GM12891 (cell line): ENCODE measurements at regions not wholly inside any gene's neighbourhood (a gene's known extent, or its start where the extent isn't known, plus 50 kb on each side); places are given as distances from the start of the nearest gene placed in this dataset.

Source experiments
- DNase-seq: peaks from one replicate; pipeline ENCODE4 v3.0.0; 2011; ENCODE audit warnings: low spot score; ENCODE audit not compliant: insufficient read length
- FAIRE-seq: peaks from 2 replicates; lab custom pipeline; 2011; peaks lifted over from hg19 to GRCh38; lab: Jason Lieb, UNC
- PAX5 ChIP-seq: IDR thresholded peaks from 2 replicates; pipeline ENCODE4 v1.6.1; 2011; ENCODE audit warnings: low read length, moderate library complexity, mild to moderate bottlenecking; ENCODE audit not compliant: insufficient read depth, severe bottlenecking
- POLR2A ChIP-seq: IDR thresholded peaks from 2 replicates; pipeline ENCODE4 v1.6.1; 2011; ENCODE audit warnings: low read depth, low read length, control low read depth
- POLR2AphosphoS5 ChIP-seq: IDR thresholded peaks from 2 replicates; pipeline ENCODE4 v1.6.1; 2011; ENCODE audit warnings: low read depth, low read length, control low read depth
- POU2F2 ChIP-seq: IDR thresholded peaks from 2 replicates; pipeline ENCODE4 v1.6.1; 2011; ENCODE audit warnings: low read depth, mild to moderate bottlenecking, control low read depth, low read length, moderate library complexity
- SPI1 ChIP-seq: IDR thresholded peaks from 2 replicates; pipeline ENCODE4 v1.6.1; 2011; ENCODE audit warnings: low read depth, low read length, control low read depth
- TAF1 ChIP-seq: IDR thresholded peaks from 2 replicates; pipeline ENCODE4 v1.6.1; 2011; ENCODE audit warnings: low read depth, low read length, control low read depth

DNA sequence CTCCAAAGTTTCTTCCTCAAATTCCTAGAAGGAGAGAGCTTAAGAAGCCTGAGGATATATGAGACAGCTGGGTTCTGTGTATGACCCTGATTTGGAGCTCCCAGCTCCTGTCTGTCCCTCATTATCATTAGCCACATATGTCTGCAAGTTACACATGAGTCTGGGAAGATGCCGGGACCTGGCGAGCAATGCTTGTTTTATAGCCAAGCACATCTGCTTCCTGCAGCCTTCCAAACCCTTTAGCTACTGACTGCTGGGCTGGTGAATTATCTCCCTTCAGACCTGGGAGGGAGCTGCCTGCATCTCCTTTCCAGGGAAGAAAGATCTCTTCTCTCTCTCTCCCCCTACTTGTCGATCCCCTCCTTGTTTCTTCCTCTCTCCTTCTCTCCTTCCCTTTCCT, 556.7 kb upstream of the BOD1L1 start:
- DNase-seq: no peak
- TF ChIP-seq POLR2AphosphoS5 (no peak), PAX5 (no peak), SPI1 (no peak), POLR2A (no peak), POU2F2 (no peak), TAF1 (no peak)
- FAIRE-seq: no peak

DNA sequence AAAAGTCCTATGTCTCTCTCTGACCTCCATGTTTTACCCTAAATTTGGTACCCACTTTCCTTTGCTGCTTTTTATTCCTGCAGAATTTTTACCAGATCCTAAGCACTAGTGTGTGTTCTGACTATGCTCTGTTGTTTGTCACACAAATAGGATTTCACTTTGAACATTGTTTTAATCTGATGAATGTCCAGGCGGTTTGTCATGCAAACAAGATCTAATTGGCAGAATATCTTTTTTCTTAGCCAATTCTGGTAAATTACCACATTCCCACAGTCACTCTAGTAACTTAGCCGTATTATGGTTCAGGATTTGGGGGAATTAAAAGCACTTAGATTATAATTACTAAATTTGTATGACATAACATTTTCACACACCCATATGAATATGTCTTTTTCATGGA, 557.2 kb upstream of the BOD1L1 start:
- no peak for FAIRE-seq

DNA sequence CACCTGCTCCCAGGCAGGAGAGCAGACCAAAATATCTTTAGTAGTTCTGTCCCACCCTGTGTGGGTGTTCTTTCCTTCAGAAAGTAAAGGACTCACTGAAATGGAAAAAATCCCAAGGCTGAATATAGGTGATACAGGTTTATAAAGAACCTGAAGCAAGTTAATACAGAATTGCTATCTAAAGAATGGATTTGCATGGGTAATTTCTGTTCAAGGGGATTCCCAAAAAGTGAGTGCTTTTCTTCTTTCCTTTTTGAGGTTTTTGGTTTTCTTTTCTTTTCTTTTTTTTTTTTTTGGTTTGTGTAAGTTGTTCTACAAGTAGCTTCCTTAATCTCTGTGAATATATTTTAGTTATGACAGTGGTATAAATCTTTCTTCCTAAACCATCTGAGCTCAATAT, 560.7 kb upstream of the BOD1L1 start:
- TF ChIP-seq POLR2A: no peak
- no peak for TF ChIP-seq SPI1
- TF ChIP-seq POLR2AphosphoS5: no peak
- no peak for TF ChIP-seq TAF1
- TF ChIP-seq PAX5: no peak
- no peak for TF ChIP-seq POU2F2
- FAIRE-seq (no peak), DNase-seq (no peak)

More for the DNA sequence above, 557.2 kb upstream of the BOD1L1 start:
- no peak for DNase-seq
- TF ChIP-seq SPI1 (no peak), PAX5 (no peak), TAF1 (no peak), POU2F2 (no peak), POLR2AphosphoS5 (no peak), POLR2A (no peak)

DNA sequence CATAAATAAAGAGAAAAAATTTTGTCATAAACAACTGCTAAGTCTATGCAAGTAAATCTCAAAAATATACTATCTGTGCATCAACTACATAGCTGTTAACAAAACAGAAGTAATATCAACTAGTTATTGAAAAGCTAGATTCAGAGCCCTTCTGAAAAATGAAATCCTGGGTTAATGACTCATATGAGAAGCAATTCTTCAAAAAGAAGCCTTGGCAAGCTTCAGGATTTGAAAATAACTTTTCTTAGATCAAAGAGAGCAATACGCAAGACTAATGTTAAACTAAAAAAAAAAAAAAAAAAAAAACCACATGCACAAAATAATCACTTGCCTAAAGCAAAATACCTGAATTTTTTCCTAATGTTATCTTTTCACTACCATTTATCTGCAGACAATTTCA, 566.1 kb upstream of the BOD1L1 start:
- DNase-seq (no peak), FAIRE-seq (no peak)
- no peak for TF ChIP-seq SPI1
- TF ChIP-seq PAX5: no peak
- TF ChIP-seq POU2F2: no peak
- no peak for TF ChIP-seq TAF1
- no peak for TF ChIP-seq POLR2AphosphoS5
- no peak for TF ChIP-seq POLR2A

DNA sequence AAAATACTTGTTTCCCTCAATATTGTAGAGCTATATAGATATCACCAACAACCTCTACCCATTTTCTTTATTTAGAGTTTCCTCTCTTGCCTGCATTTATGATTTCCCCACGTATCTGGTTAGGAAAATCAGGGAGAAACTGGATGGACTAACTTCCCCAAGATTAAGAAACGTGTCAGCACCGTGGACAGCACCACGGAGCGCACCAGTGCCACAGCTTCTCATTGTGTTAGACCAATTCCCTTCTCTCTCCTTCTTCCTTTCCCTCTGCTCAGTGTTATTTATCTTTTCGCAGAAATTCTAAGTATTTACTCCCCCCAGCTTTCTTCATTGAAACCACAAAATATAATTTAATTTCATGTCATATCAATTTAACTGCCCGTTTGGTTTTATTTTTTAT, 568.6 kb upstream of the BOD1L1 start:
- TF ChIP-seq PAX5: no peak
- no peak for TF ChIP-seq POU2F2
- no peak for TF ChIP-seq POLR2A
- TF ChIP-seq TAF1: no peak
- no peak for TF ChIP-seq SPI1
- TF ChIP-seq POLR2AphosphoS5: no peak
- DNase-seq (no peak), FAIRE-seq (no peak)

DNA sequence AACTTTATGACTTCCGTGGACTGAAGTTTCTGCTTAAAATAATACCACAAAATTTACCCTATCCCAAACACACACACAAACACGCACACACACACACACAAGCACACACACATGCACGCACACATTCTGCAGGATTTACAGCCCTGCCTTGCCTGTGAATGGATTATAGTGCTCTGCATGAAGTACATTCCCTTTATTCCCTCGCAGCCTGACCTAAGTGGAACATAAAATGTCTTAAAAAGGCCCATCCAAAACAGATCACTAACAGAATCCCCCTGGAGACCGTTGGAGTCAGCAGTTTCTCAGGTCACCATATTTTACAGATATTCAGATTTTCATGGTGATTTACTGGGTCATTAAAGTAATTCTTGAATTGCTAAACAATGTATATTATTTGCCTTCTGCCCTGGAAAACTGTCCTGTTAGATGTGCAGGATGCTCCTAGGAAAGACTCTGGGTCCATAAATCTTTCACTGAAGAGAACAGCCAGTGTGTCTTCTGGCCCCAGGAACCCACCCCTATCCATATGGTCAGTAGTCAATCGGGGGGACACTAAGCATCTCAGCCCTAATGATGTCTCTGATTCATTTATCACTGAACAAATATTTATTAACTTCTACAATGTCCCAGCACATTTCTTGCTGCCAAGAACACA, 587.7 kb upstream of the BOD1L1 start:
- TF ChIP-seq POLR2A (no peak), PAX5 (no peak), POU2F2 (no peak)
- DNase-seq (no peak), FAIRE-seq (no peak)

DNA sequence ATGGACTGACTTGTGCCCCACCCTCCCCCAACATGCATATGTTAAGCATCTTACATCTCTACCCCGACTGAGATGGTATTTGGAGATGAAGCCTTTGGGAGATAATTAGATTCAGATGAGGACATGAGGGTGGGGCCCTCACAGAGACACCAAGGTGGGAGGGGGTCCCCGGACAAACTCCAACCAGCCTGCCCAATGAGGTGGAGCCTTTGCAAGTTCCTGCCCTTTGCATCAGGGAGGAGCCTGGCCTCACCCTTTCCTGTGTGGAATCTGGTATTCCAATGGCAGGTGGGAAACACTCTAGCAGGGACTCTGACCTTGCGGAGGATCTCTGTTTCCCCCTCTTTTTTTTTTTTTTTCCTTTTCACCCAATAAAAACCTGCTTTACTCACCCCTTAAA, 589.9 kb upstream of the BOD1L1 start:
- DNase-seq (no peak), FAIRE-seq (no peak)
- TF ChIP-seq SPI1 (no peak), POU2F2 (no peak), TAF1 (no peak), PAX5 (no peak), POLR2A (no peak), POLR2AphosphoS5 (no peak)

DNA sequence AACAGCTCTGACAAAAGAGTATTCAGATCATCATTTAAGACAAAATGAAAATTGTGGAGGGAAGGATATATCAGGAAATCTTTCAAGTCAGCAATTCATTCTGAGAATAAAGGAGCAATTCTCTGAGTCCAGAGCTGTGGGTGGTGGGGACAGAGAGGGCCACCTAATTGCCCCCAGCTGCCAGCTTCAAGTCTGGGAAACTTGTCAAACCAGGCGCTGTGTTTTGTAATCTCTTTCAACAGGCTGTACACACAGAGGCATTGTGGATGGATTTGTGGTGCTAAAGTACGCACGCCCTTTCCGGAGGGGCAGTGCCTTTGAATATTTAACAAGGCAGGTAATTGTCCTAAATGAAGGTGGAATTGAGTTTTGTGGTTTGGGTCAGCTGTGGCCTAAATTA, 591.1 kb upstream of the BOD1L1 start:
- TF ChIP-seq POLR2AphosphoS5 (no peak), PAX5 (no peak)
- DNase-seq: no peak
- no peak for FAIRE-seq

DNA sequence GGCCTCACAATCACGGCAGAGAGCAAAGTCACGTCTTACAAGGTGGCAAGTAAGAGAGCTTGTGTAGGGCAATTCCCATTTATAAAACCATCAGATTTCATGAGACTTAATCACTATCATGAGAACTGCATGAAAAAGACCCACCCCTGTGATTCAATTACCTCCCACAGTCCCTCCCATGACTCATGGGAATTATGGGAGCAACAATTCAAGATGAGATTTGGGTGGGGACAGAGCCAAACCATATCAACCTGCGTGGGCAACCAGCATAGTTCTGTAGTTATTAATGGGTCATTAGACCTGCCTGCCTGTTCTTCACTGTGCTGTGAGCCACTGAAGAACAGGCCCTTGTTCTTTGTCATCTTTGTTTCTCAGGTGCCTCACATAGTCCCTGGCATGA, 593.7 kb upstream of the BOD1L1 start:
- DNase-seq: no peak
- no peak for TF ChIP-seq POLR2AphosphoS5
- no peak for TF ChIP-seq POLR2A
- no peak for TF ChIP-seq POU2F2
- TF ChIP-seq SPI1: no peak
- no peak for TF ChIP-seq TAF1
- no peak for TF ChIP-seq PAX5
- no peak for FAIRE-seq
